GM12891 (cell line): ENCODE measurements at regions not wholly inside any gene's neighbourhood (a gene's known extent, or its start where the extent isn't known, plus 50 kb on each side); places are given as distances from the start of the nearest gene placed in this dataset.
A peak's percentile ranks its signal among the peaks of the same experiment; 100 is the strongest.

Experiments used
- DNase-seq: peaks from one replicate; pipeline ENCODE4 v3.0.0; 2011; ENCODE audit warnings: low spot score; ENCODE audit not compliant: insufficient read length
- FAIRE-seq: peaks from 2 replicates; lab custom pipeline; 2011; peaks lifted over from hg19 to GRCh38; lab: Jason Lieb, UNC
- PAX5 ChIP-seq: IDR thresholded peaks from 2 replicates; pipeline ENCODE4 v1.6.1; 2011; ENCODE audit warnings: low read length, moderate library complexity, mild to moderate bottlenecking; ENCODE audit not compliant: insufficient read depth, severe bottlenecking
- POLR2A ChIP-seq: IDR thresholded peaks from 2 replicates; pipeline ENCODE4 v1.6.1; 2011; ENCODE audit warnings: low read depth, low read length, control low read depth
- POLR2AphosphoS5 ChIP-seq: IDR thresholded peaks from 2 replicates; pipeline ENCODE4 v1.6.1; 2011; ENCODE audit warnings: low read depth, low read length, control low read depth
- POU2F2 ChIP-seq: IDR thresholded peaks from 2 replicates; pipeline ENCODE4 v1.6.1; 2011; ENCODE audit warnings: low read depth, mild to moderate bottlenecking, control low read depth, low read length, moderate library complexity
- SPI1 ChIP-seq: IDR thresholded peaks from 2 replicates; pipeline ENCODE4 v1.6.1; 2011; ENCODE audit warnings: low read depth, low read length, control low read depth
- TAF1 ChIP-seq: IDR thresholded peaks from 2 replicates; pipeline ENCODE4 v1.6.1; 2011; ENCODE audit warnings: low read depth, low read length, control low read depth

DNA sequence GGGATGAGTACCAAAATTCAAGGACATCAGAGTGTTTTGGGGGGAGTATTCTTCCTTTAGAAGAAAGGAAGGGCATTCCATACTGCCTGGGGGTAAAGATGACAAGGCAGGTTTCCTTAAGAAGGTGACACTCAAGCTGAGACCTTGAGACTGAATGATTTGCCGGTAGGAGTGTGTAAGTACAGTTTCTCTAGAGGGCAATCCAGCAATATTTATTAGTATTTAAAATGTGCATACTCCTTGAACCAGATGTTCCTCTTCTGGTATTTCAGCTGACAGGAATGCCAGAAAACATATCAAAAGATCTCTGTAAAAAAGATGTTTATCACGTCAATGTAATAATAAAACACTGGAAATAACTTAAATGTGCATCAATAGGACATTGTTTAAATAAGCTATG is 106.4 kb upstream of the TMCC3 start:
- no peak for TF ChIP-seq POLR2AphosphoS5
- no peak for TF ChIP-seq SPI1
- TF ChIP-seq PAX5 = no peak
- no peak for TF ChIP-seq POU2F2
- TF ChIP-seq POLR2A = no peak
- TF ChIP-seq TAF1 = no peak
- DNase-seq (no peak), FAIRE-seq (no peak)

DNA sequence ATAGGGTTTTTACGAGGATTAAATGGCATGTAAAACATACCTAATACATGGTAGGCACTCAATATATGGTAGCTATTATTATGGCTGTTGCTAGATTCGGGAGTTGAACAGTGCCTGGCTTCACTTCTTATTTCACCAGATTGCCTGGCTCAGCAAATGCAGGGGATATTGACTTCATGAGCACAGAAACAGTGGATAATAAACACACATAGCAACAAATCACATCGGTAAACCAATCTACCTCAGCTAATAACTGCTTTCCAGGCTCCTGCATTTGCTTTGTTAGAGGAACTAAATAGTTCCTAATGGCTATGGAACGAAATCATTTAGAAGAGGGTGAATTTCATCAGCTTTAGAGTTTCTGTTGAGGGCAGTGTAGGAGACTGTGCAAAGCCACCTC is 105.2 kb upstream of the TMCC3 start:
- FAIRE-seq = no peak
- TF ChIP-seq TAF1 (no peak), POU2F2 (no peak), SPI1 (no peak), PAX5 (no peak), POLR2AphosphoS5 (no peak), POLR2A (no peak)
- no peak for DNase-seq

DNA sequence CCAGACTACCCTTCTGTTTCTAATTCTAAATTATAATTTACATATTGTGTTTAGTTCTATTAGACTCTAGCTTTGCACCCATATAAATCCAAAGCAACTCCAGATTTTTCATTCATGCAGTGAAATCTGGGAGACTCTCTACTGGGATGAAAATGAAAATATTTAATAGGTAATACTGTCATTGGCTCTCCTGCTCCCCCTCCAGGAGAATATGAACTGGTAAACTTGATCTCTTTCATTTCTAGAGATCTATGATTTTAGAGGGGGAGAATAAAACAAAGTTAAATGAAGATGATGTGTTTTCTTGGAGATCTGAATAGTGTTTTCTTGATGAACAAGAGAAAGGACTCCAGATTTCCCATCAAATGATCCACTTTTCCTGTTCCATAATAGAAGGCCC is 104.3 kb upstream of the TMCC3 start:
- DNase-seq (no peak), FAIRE-seq (no peak)
- TF ChIP-seq TAF1 (no peak), POLR2AphosphoS5 (no peak), POLR2A (no peak), POU2F2 (no peak), PAX5 (no peak), SPI1 (no peak)

DNA sequence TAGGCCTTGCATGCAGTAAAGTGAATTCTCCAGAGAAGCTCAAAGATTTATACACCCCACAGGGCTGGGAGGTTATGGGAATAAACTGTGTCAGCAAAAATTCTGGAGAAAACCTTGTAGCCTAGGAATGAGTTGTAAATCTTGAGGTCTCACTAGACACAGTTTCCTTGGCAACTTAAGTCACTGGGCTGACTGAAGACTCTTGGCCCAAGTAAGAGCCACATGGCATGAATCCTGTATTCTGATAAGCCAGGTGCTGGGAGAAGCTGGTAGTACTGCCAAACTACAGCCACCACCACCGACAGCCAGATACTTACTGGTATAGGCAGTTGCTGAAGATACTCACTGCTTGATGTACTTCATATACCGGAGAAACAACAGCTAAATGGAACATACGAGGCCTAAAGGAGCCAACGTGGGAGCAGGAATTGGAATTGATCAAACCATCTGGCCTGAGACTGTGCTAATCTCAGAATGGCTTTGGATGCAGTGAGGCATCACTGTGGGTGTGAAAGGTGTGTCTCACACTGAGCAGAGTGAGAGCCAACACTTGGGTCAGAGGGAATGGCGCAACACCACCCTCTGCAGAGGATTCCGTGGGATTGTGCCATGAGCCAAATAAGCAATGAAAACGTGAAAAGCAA is 102.8 kb upstream of the TMCC3 start:
- DNase-seq = no peak

DNA sequence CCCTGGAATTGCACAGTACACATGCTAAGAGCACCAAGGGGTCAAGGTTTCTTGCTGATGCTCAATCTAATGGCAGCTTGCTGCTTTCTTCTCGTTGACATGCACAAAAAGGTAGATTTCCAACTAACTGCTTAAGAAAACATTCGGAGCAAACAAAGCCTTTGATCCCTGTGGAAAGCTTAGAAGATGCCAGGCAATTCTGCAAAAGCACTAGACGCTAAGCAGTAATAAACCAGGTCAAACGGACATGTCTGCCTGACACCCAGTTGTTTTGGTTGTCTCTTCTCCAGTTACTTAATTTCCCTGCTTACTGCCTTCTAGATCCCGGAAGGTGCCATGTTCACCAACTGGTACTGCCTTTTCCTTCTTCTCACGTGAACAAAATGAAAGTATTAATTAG is 100.5 kb upstream of the TMCC3 start:
- TF ChIP-seq PAX5 (no peak), TAF1 (no peak), POLR2A (no peak), POLR2AphosphoS5 (no peak)
- DNase-seq (no peak), FAIRE-seq (no peak)

More for the DNA sequence above, 102.8 kb upstream of the TMCC3 start:
- FAIRE-seq = peak; percentile 56
- TF ChIP-seq PAX5 (no peak), POLR2AphosphoS5 (no peak), POLR2A (no peak), TAF1 (no peak), SPI1 (no peak)

DNA sequence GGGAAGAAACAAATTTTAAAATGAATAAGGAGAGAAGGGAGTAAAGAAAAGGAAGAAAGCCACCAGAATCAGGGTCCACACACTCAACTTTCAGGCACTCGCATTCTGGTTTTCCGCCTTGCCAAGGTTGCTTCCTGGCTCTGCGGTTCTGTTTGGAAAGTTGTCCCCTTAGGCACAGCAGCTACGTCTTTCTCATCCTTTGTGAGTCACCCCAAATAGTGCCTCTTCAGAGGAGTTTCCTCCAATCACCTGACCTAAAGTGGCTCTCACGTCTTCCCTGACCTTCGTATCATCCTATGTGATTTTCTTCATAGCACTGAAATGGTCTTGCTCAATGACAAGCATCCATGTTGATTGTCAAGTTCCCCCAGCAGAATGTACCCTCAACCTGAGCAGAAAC is 99.5 kb upstream of the TMCC3 start:
- FAIRE-seq = no peak
- no peak for TF ChIP-seq SPI1
- no peak for TF ChIP-seq POLR2A
- TF ChIP-seq PAX5 = no peak
- no peak for TF ChIP-seq TAF1
- no peak for TF ChIP-seq POLR2AphosphoS5
- DNase-seq = no peak

DNA sequence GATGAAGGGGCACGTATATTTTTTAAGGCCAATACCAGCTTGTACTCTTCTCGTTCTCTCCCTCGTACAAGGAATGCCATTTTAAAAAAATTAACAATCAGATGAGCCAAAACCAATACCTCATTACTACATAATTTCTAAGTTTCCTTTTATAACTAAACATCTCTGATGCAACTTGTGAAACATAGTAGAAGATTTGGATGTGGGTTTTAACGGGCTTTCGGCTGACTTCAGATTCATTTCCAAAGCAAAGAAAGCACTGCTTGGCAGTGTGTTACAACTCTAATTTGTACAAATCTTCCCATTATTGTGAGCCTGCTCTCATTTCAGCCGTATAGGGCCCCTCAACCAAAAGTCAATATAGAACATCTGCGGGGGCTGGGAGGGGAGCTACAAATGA is 99.1 kb upstream of the TMCC3 start:
- no peak for FAIRE-seq
- DNase-seq = no peak
- TF ChIP-seq TAF1 = no peak
- no peak for TF ChIP-seq POU2F2
- no peak for TF ChIP-seq POLR2A
- TF ChIP-seq PAX5 = no peak
- TF ChIP-seq POLR2AphosphoS5 = no peak
- TF ChIP-seq SPI1 = no peak

DNA sequence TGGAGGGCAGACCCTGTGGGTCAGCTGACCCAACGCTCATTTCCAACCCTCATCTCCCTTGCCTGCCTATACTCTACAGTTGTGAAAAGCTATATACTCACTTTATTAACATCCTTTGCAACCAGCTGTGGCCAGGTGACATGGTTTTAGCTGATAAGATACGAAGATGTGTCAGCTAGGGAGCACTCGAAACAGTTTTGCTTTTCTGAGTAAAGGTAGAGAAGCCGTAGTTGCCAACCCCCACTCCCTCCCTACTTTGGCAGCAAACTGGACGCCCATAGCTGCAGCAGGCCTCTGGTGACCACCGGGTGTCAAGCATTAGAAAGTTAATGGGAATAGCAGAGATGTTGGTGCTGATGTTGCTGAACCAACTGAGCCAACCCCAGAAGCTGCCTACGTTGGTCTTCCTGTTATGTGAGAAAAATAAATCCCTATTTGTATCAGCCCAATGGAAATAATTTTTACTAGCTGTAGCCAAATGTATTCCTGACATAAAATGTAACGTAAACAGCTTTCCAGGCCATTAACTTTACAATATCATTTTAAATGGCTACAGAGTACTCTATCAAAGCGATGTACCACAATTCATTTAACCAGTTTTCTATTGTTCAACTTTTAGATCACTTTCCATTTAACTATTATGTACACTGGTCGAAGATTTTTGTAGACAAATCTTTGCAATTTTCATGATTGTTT is 98.5 kb upstream of the TMCC3 start:
- FAIRE-seq = peak; percentile 26
- TF ChIP-seq TAF1 (no peak), POLR2A (no peak), POLR2AphosphoS5 (no peak), PAX5 (no peak), SPI1 (no peak), POU2F2 (no peak)
- no peak for DNase-seq

DNA sequence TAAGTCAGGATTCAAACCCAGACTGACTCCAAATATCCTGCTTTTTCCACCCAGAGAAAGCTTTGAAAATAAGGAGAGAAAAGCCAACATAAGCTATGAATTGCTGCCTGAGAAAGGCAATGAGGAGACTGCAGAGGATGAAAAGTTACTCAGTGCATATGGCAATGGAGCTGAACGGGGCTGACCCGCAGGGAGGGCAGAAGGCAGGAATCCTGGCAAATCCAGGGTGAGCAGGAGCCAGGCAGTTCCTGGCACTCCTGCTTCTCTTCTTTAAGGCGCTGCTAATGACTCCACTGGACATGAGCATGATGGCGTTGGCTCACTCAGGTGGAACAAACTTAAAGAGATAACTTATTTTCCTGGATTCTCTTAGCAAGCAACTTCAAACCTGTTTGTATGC is 95.2 kb upstream of the TMCC3 start:
- FAIRE-seq = no peak
- TF ChIP-seq POLR2AphosphoS5 (no peak), POU2F2 (no peak), POLR2A (no peak), PAX5 (no peak), TAF1 (no peak), SPI1 (no peak)
- DNase-seq = no peak

DNA sequence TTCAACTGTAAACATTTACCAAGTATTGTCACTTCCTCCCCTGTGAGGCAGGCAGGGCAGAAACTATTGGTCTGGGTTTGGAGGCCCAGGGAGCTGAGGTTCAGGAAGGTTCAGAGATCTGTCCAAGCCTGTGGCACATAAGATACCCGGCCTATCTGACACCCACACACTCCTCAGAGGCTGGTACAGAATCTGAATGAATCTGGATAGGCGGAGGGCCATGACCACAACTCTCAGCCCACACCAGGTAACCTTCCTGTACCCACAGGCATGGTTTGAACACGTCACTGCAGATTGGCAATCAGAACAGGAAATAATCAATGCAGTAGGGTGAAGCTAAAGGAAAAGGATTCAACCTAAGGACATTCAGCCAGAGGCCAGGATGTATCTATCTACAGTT is 92.8 kb upstream of the TMCC3 start:
- DNase-seq (no peak), FAIRE-seq (peak; percentile 57)
- TF ChIP-seq POLR2A (no peak), POLR2AphosphoS5 (no peak), PAX5 (no peak), TAF1 (no peak), POU2F2 (no peak; the same call in 1 of the 2 replicates), SPI1 (no peak)
